ENCODE measurements at regions not wholly inside any gene's neighbourhood (a gene's known extent, or its start where the extent isn't known, plus 50 kb on each side); places are given as distances from the start of the nearest gene placed in this dataset.

DNA sequence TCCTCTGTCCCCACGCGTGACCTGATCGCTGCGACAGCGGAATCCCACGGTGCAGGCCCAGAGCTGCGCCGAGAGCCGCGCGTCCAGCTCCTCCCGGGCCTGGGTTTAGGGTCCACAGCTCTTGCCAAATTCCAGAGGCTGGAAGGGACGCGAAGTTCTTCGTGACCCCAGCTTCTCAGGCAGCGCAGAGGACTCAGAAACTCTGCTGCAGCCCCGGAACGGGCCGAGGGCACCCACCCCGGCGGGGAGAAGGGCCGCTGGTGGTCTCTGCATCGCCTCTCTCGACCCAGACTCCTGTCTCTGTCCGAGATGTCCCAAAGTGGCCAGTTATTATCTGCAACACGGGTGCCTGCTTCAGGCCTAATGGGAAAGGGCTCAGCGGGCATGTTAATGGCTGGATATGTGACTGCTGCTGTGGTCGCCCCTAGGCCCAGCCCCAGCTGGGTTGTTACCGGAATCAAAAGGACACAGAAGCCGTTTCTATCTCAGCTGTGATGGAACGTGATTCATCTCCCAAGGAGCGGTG is 236.4 kb downstream of the VRK1 start:
- Histone ChIP-seq H3K9ac (ENCODE audit: low read depth, low read length) (peak overlapping the region; percentile 39; the same call in 1 of the 2 replicates), H3K4me3 (ENCODE audit: low read length) (peak overlapping the region; percentile 61; the same call in 1 of the 2 replicates), H3K27me3 (ENCODE audit: insufficient read depth, low read length) (peaks cover 45% of the 10 kb centered on the region), H3K27ac (ENCODE audit: low read length) (no peak overlapping the region), H3K4me1 (ENCODE audit: insufficient read depth, low read length) (peaks cover 7% of the 10 kb centered on the region; the same call in 1 of the 2 replicates), H3K9me3 (ENCODE audit: insufficient read depth, low read depth, low read length) (no peaks in the 10 kb centered on the region), H3K36me3 (ENCODE audit: insufficient read depth, low read depth, low read length) (no peaks in the 10 kb centered on the region)

GRCh38 chr14:97036086-97036852 is 239.1 kb downstream of the VRK1 start:
- H3K9me3 ChIP-seq (ENCODE audit: insufficient read depth, low read depth, low read length), result no peaks in the 10 kb centered on the region
- H3K9ac ChIP-seq (ENCODE audit: low read depth, low read length), result no peak overlapping the region
- H3K27me3 ChIP-seq (ENCODE audit: insufficient read depth, low read length), result peaks cover 40% of the 10 kb centered on the region

GRCh38 chr14:97039717-97040363 is 242.7 kb downstream of the VRK1 start:
- H3K4me1 ChIP-seq (ENCODE audit: insufficient read depth, low read length), result peaks cover 7% of the 10 kb centered on the region; the same call in 1 of the 2 replicates
- H3K27me3 ChIP-seq (ENCODE audit: insufficient read depth, low read length), result peaks cover 4% of the 10 kb centered on the region
- H3K9ac ChIP-seq (ENCODE audit: low read depth, low read length), result no peak overlapping the region
- H3K9me3 ChIP-seq (ENCODE audit: insufficient read depth, low read depth, low read length), result no peaks in the 10 kb centered on the region
- no peak overlapping the region for H3K27ac ChIP-seq (ENCODE audit: low read length)
- H3K36me3 ChIP-seq (ENCODE audit: insufficient read depth, low read depth, low read length), result no peaks in the 10 kb centered on the region
- no peak overlapping the region for H3K4me3 ChIP-seq (ENCODE audit: low read length)

More at GRCh38 chr14:97036086-97036852, 239.1 kb downstream of the VRK1 start:
- no peak overlapping the region for H3K4me3 ChIP-seq (ENCODE audit: low read length)
- peaks cover 7% of the 10 kb centered on the region; the same call in 1 of the 2 replicates for H3K4me1 ChIP-seq (ENCODE audit: insufficient read depth, low read length)
- H3K27ac ChIP-seq (ENCODE audit: low read length), result no peak overlapping the region
- no peaks in the 10 kb centered on the region for H3K36me3 ChIP-seq (ENCODE audit: insufficient read depth, low read depth, low read length)

DNA sequence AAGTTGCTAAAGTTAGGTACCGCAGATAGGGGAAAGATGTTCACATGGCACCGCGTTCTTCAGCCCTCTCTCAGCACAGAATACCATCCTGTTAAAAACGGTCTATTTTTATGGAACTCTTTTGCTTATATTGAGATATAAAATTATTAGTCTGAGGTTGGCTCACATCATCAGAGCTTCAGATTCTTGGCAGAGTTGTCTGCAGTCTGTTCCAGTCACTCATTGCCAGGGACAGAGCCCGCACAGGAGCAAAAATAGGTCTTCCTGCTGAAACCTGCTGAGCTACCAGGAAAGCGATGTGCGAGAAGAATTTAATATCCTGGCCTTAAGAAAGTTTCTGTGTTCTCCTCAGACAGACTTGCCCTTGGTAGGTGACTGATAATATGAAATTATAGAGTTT is 249.8 kb downstream of the VRK1 start:
- no peaks in the 10 kb centered on the region for H3K4me1 ChIP-seq (ENCODE audit: insufficient read depth, low read length)
- H3K27ac ChIP-seq (ENCODE audit: low read length), result no peak overlapping the region
- no peaks in the 10 kb centered on the region for H3K36me3 ChIP-seq (ENCODE audit: insufficient read depth, low read depth, low read length)
- no peaks in the 10 kb centered on the region for H3K9me3 ChIP-seq (ENCODE audit: insufficient read depth, low read depth, low read length)
- H3K27me3 ChIP-seq (ENCODE audit: insufficient read depth, low read length), result no peaks in the 10 kb centered on the region
- H3K4me3 ChIP-seq (ENCODE audit: low read length), result no peak overlapping the region
- H3K9ac ChIP-seq (ENCODE audit: low read depth, low read length), result no peak overlapping the region

- H3K4me3 ChIP-seq (ENCODE audit: low read length), result no peak overlapping the region
- no peaks in the 10 kb centered on the region for H3K27me3 ChIP-seq (ENCODE audit: insufficient read depth, low read length)
- no peak overlapping the region for H3K27ac ChIP-seq (ENCODE audit: low read length)
- H3K36me3 ChIP-seq (ENCODE audit: insufficient read depth, low read depth, low read length), result no peaks in the 10 kb centered on the region
- no peaks in the 10 kb centered on the region for H3K4me1 ChIP-seq (ENCODE audit: insufficient read depth, low read length)
- H3K9ac ChIP-seq (ENCODE audit: low read depth, low read length), result no peak overlapping the region
- no peaks in the 10 kb centered on the region for H3K9me3 ChIP-seq (ENCODE audit: insufficient read depth, low read depth, low read length)
These were observed 254.8 kb downstream of the VRK1 start for GRCh38 chr14:97052001-97052400.

GRCh38 chr14:97053941-97054340 is 256.8 kb downstream of the VRK1 start:
- Histone ChIP-seq H3K9ac (ENCODE audit: low read depth, low read length) (no peak overlapping the region), H3K4me3 (ENCODE audit: low read length) (no peak overlapping the region), H3K36me3 (ENCODE audit: insufficient read depth, low read depth, low read length) (no peaks in the 10 kb centered on the region), H3K9me3 (ENCODE audit: insufficient read depth, low read depth, low read length) (no peaks in the 10 kb centered on the region), H3K27ac (ENCODE audit: low read length) (no peak overlapping the region), H3K27me3 (ENCODE audit: insufficient read depth, low read length) (no peaks in the 10 kb centered on the region), H3K4me1 (ENCODE audit: insufficient read depth, low read length) (no peaks in the 10 kb centered on the region)

GRCh38 chr14:97055355-97055754 is 258.2 kb downstream of the VRK1 start:
- Histone ChIP-seq H3K27me3 (ENCODE audit: insufficient read depth, low read length) (no peaks in the 10 kb centered on the region), H3K9me3 (ENCODE audit: insufficient read depth, low read depth, low read length) (no peaks in the 10 kb centered on the region), H3K36me3 (ENCODE audit: insufficient read depth, low read depth, low read length) (no peaks in the 10 kb centered on the region), H3K4me1 (ENCODE audit: insufficient read depth, low read length) (no peaks in the 10 kb centered on the region), H3K27ac (ENCODE audit: low read length) (no peak overlapping the region), H3K4me3 (ENCODE audit: low read length) (no peak overlapping the region), H3K9ac (ENCODE audit: low read depth, low read length) (no peak overlapping the region)

- no peaks in the 10 kb centered on the region for H3K4me1 ChIP-seq (ENCODE audit: insufficient read depth, low read length)
- no peaks in the 10 kb centered on the region for H3K9me3 ChIP-seq (ENCODE audit: insufficient read depth, low read depth, low read length)
- no peak overlapping the region for H3K4me3 ChIP-seq (ENCODE audit: low read length)
- H3K36me3 ChIP-seq (ENCODE audit: insufficient read depth, low read depth, low read length), result no peaks in the 10 kb centered on the region
- no peak overlapping the region for H3K9ac ChIP-seq (ENCODE audit: low read depth, low read length)
- no peaks in the 10 kb centered on the region for H3K27me3 ChIP-seq (ENCODE audit: insufficient read depth, low read length)
- H3K27ac ChIP-seq (ENCODE audit: low read length), result no peak overlapping the region
These were observed 258.9 kb downstream of the VRK1 start for GRCh38 chr14:97056086-97056485.

DNA sequence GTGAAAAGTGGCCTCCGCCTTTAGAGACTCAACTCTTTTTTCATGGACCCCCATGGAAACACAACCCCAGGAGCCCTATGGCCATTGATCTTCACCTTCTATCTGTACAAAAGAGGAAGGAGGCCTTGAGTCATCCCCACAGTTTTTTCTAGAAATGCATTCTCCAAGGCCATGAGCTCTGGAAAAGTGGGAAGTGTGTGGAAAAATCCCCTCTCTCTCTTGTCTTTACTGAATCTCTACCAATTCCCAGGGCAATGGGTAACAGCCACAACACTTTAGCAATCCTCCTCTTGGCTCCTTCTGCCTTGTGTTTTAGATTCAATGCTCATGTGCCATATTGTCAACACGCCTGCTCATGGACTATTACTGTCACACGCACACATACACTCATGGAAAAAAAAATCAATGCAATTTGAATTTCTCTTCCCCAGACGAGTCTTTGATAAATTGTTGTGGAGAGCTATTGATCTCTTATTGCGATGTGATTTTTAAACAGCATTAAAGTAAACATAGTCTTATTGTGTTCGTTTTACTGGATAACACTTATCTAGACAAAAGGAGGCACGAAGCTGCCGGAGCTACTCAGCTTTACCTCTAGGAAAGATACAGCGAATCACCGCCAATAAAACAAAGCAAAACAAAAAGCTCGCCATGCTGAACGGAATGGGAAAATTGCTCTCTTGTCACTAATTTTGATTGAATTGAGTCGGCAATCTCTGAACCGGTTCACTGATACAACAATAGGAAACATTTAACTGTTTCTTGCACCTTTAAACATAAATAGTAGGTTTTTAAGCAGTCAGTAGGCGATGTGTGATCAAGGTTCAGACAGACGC is 260.3 kb downstream of the VRK1 start:
- Histone ChIP-seq H3K4me1 (ENCODE audit: insufficient read depth, low read length) (no peaks in the 10 kb centered on the region), H3K27me3 (ENCODE audit: insufficient read depth, low read length) (no peaks in the 10 kb centered on the region), H3K9me3 (ENCODE audit: insufficient read depth, low read depth, low read length) (no peaks in the 10 kb centered on the region), H3K27ac (ENCODE audit: low read length) (no peak overlapping the region), H3K36me3 (ENCODE audit: insufficient read depth, low read depth, low read length) (no peaks in the 10 kb centered on the region), H3K4me3 (ENCODE audit: low read length) (no peak overlapping the region), H3K9ac (ENCODE audit: low read depth, low read length) (no peak overlapping the region)

- Histone ChIP-seq H3K4me3 (ENCODE audit: low read length) (no peak overlapping the region), H3K9ac (ENCODE audit: low read depth, low read length) (no peak overlapping the region), H3K36me3 (ENCODE audit: insufficient read depth, low read depth, low read length) (no peaks in the 10 kb centered on the region), H3K9me3 (ENCODE audit: insufficient read depth, low read depth, low read length) (no peaks in the 10 kb centered on the region), H3K27ac (ENCODE audit: low read length) (no peak overlapping the region), H3K4me1 (ENCODE audit: insufficient read depth, low read length) (no peaks in the 10 kb centered on the region), H3K27me3 (ENCODE audit: insufficient read depth, low read length) (no peaks in the 10 kb centered on the region)
These were observed 260.9 kb downstream of the VRK1 start for GRCh38 chr14:97058074-97058467.

GRCh38 chr14:97058589-97058988 is 261.4 kb downstream of the VRK1 start:
- Histone ChIP-seq H3K9ac (ENCODE audit: low read depth, low read length) (no peak overlapping the region), H3K27ac (ENCODE audit: low read length) (no peak overlapping the region), H3K4me1 (ENCODE audit: insufficient read depth, low read length) (no peaks in the 10 kb centered on the region)

More at GRCh38 chr14:97058589-97058988, 261.4 kb downstream of the VRK1 start:
- no peaks in the 10 kb centered on the region for H3K9me3 ChIP-seq (ENCODE audit: insufficient read depth, low read depth, low read length)
- no peak overlapping the region for H3K4me3 ChIP-seq (ENCODE audit: low read length)
- H3K36me3 ChIP-seq (ENCODE audit: insufficient read depth, low read depth, low read length), result no peaks in the 10 kb centered on the region
- no peaks in the 10 kb centered on the region for H3K27me3 ChIP-seq (ENCODE audit: insufficient read depth, low read length)
